Aorta (tissue), 5 donors: ENCODE measurements at regions not wholly inside any gene's neighbourhood (a gene's known extent, or its start where the extent isn't known, plus 50 kb on each side); places are given as distances from the start of the nearest gene placed in this dataset.
A peak's percentile ranks its signal among the peaks of the same experiment; 100 is the strongest.

Experiments
- ATAC-seq: fragments of 200-7000 bp; cut with Tn5 transposase; one replicate; pipeline ENCODE4 v1.9.1; 2022; ENCODE audit warnings: moderate library complexity; ENCODE audit not compliant: low FRiP score
- DNase-seq, 2 donors: peaks; one replicate each; pipeline ENCODE4 v3.0.0-alpha.2; 2020
- H3K27ac ChIP-seq, 2 donors: one replicate each; pipeline ENCODE4 v1.5.1; 2013; ENCODE audit warnings: low read length in 2 of 2, mild to moderate bottlenecking in 2 of 2, moderate library complexity in 2 of 2, control low read depth in 1 of 2, inconsistent platforms in 1 of 2, low read depth in 1 of 2
- H3K27me3 ChIP-seq, 2 donors: one replicate each; pipeline ENCODE4 v1.6.1; 2013; ENCODE audit warnings: control low read depth in 1 of 2, low read length in 1 of 2, mild to moderate bottlenecking in 1 of 2, moderate library complexity in 1 of 2; ENCODE audit not compliant: insufficient read depth in 2 of 2, control insufficient read depth in 1 of 2
- H3K36me3 ChIP-seq, 2 donors: one replicate each; pipeline ENCODE4 v1.6.1; 2013; ENCODE audit warnings: control low read depth in 1 of 2, low read length in 1 of 2, mild to moderate bottlenecking in 1 of 2; ENCODE audit not compliant: insufficient read depth in 2 of 2, control insufficient read depth in 1 of 2
- H3K4me1 ChIP-seq, 2 donors: one replicate each; pipeline ENCODE4 v1.6.1; 2013; ENCODE audit warnings: low read length in 2 of 2, control low read depth in 1 of 2, mild to moderate bottlenecking in 1 of 2, moderate library complexity in 1 of 2; ENCODE audit not compliant: insufficient read depth in 2 of 2, control insufficient read depth in 1 of 2
- H3K4me3 ChIP-seq, 2 donors: one replicate each; pipeline ENCODE4 v1.5.1; 2013; ENCODE audit warnings: low read length in 2 of 2, control low read depth in 1 of 2, mild to moderate bottlenecking in 1 of 2
- H3K9me3 ChIP-seq: one replicate; pipeline ENCODE4 v1.6.1; 2013; ENCODE audit warnings: mild to moderate bottlenecking, low read length; ENCODE audit not compliant: control insufficient read depth
- WGBS, 2 donors: extraction: QIAGEN DNeasy Blood & Tissue Kit; methylation state at CpG; one replicate each; pipeline ENCODE4 v1.1.7; 2013; 5-methylcytosine and 5-hydroxymethylcytosine counted together
- intact Hi-C, 2 donors: fragments of 100-400 bp; cut with DNase I; formaldehyde crosslinking; loops; one replicate each; pipeline versions ENCODE4 v1.14.2 to v1.15.0; 2022
- donor health status: healthy with polysubstance abuse.
- donor health status: Bipolar disorder and iron deficiency.
- donor health status: DM: no; HTN: no; CAD: no.
- donor health status: DM: no; HTN: no; CAD: no.
- donor health status: DM: yes; HTN: yes; CAD: no.

- Histone ChIP-seq H3K4me3 (no peak overlapping the region), H3K4me1 (no peaks in the 10 kb centered on the region), H3K9me3 (no peaks in the 10 kb centered on the region), H3K27ac (no peak overlapping the region), H3K27me3 (no peaks in the 10 kb centered on the region), H3K36me3 (no peaks in the 10 kb centered on the region)
- ATAC-seq (no peak), DNase-seq (no peak)
- WGBS, 2 donors: 81 to 85% methylated on average over 4 of the region's 4 CpGs
- intact Hi-C loops: no loop called here
Measured at GRCh38 chr16:64202571-64202970, 919.3 kb downstream of the CDH11 start.

- H3K36me3 ChIP-seq: no peaks in the 10 kb centered on the region
- intact Hi-C loops: no loop called here
- H3K27ac ChIP-seq: no peak overlapping the region
- H3K4me1 ChIP-seq: no peaks in the 10 kb centered on the region
- WGBS, 2 donors: 70 to 77% methylated on average over 1 of the region's 1 CpG
- H3K9me3 ChIP-seq: no peaks in the 10 kb centered on the region
- H3K4me3 ChIP-seq: no peak overlapping the region
- H3K27me3 ChIP-seq: no peaks in the 10 kb centered on the region
- DNase-seq: no peak
- no peak for ATAC-seq
Measured at GRCh38 chr16:64196444-64196843, 925.4 kb downstream of the CDH11 start.

- no peaks in the 10 kb centered on the region for H3K27me3 ChIP-seq
- no peak overlapping the region for H3K4me3 ChIP-seq
- WGBS, 2 donors: 41 to 51% methylated on average over 3 of the region's 3 CpGs
- H3K27ac ChIP-seq: no peak overlapping the region
- no peak for ATAC-seq
- no peaks in the 10 kb centered on the region for H3K4me1 ChIP-seq
- intact Hi-C loops: no loop called here
- DNase-seq: no peak
- H3K36me3 ChIP-seq: no peaks in the 10 kb centered on the region
- H3K9me3 ChIP-seq: no peaks in the 10 kb centered on the region
Measured at GRCh38 chr16:64185954-64186353, 935.9 kb downstream of the CDH11 start.

GRCh38 chr16:64184156-64184555 lies 937.7 kb downstream of the CDH11 start:
- Histone ChIP-seq H3K27ac (no peak overlapping the region), H3K27me3 (no peaks in the 10 kb centered on the region), H3K36me3 (no peaks in the 10 kb centered on the region), H3K4me1 (no peaks in the 10 kb centered on the region), H3K4me3 (no peak overlapping the region), H3K9me3 (no peaks in the 10 kb centered on the region)
- intact Hi-C loops: no loop called here
- DNase-seq: no peak
- no peak for ATAC-seq

GRCh38 chr16:64182985-64183384 lies 938.9 kb downstream of the CDH11 start:
- ATAC-seq: no peak
- Histone ChIP-seq H3K9me3 (peaks cover 2% of the 10 kb centered on the region), H3K27me3 (no peaks in the 10 kb centered on the region), H3K4me3 (no peak overlapping the region), H3K27ac (no peak overlapping the region), H3K36me3 (no peaks in the 10 kb centered on the region), H3K4me1 (no peaks in the 10 kb centered on the region)
- no peak for DNase-seq
- 92 to 94% methylated on average over 3 of the region's 3 CpGs for WGBS, 2 donors
- intact Hi-C loops: no loop called here

GRCh38 chr16:64181271-64181925 lies 940.5 kb downstream of the CDH11 start:
- H3K27ac ChIP-seq: no peak overlapping the region
- WGBS, 2 donors: 45 to 50% methylated on average over 4 of the region's 4 CpGs
- intact Hi-C loops: no loop called here

GRCh38 chr16:64180136-64180900 lies 941.5 kb downstream of the CDH11 start:
- 92 to 95% methylated on average over 4 of the region's 4 CpGs for WGBS, 2 donors
- H3K27me3 ChIP-seq: no peaks in the 10 kb centered on the region
- intact Hi-C loops: no loop called here

More at GRCh38 chr16:64181271-64181925, 940.5 kb downstream of the CDH11 start:
- no peak for ATAC-seq
- H3K4me3 ChIP-seq: no peak overlapping the region
- no peaks in the 10 kb centered on the region for H3K4me1 ChIP-seq
- peaks cover 2% of the 10 kb centered on the region for H3K9me3 ChIP-seq
- H3K27me3 ChIP-seq: no peaks in the 10 kb centered on the region
- H3K36me3 ChIP-seq: no peaks in the 10 kb centered on the region
- DNase-seq: no peak

GRCh38 chr16:64174327-64174726 lies 947.5 kb downstream of the CDH11 start:
- ATAC-seq (no peak), DNase-seq (no peak)
- 70 to 75% methylated on average over 2 of the region's 2 CpGs for WGBS, 2 donors
- Histone ChIP-seq H3K4me1 (no peaks in the 10 kb centered on the region), H3K4me3 (no peak overlapping the region), H3K27ac (no peak overlapping the region), H3K9me3 (peaks cover 2% of the 10 kb centered on the region), H3K27me3 (no peaks in the 10 kb centered on the region), H3K36me3 (no peaks in the 10 kb centered on the region)
- intact Hi-C loops: no loop called here

More at GRCh38 chr16:64180136-64180900, 941.5 kb downstream of the CDH11 start:
- no peak for DNase-seq
- Histone ChIP-seq H3K4me3 (no peak overlapping the region), H3K4me1 (no peaks in the 10 kb centered on the region), H3K27ac (no peak overlapping the region), H3K36me3 (no peaks in the 10 kb centered on the region), H3K9me3 (peaks cover 2% of the 10 kb centered on the region)
- ATAC-seq: no peak

- no peaks in the 10 kb centered on the region for H3K9me3 ChIP-seq
- no peak overlapping the region for H3K4me3 ChIP-seq
- H3K36me3 ChIP-seq: no peaks in the 10 kb centered on the region
- DNase-seq: no peak
- no peaks in the 10 kb centered on the region for H3K4me1 ChIP-seq
- 89 to 92% methylated on average over 3 of the region's 3 CpGs for WGBS, 2 donors
- ATAC-seq: peak; percentile 48
- no peak overlapping the region for H3K27ac ChIP-seq
- H3K27me3 ChIP-seq: no peaks in the 10 kb centered on the region
- intact Hi-C loops: no loop called here
Measured at GRCh38 chr16:64172652-64173051, 949.2 kb downstream of the CDH11 start.
